NB4 (cell line): ENCODE measurements at regions not wholly inside any gene's neighbourhood (a gene's known extent, or its start where the extent isn't known, plus 50 kb on each side); places are given as distances from the start of the nearest gene placed in this dataset.

ENCODE experiments used
- MYC ChIP-seq: IDR thresholded peaks from 2 replicates; pipeline ENCODE4 v1.6.1; 2011; ENCODE audit warnings: low read depth, low read length
- POLR2A ChIP-seq: IDR thresholded peaks from 2 replicates; pipeline ENCODE4 v1.6.1; 2011; ENCODE audit warnings: mild to moderate bottlenecking; ENCODE audit not compliant: insufficient read length; ENCODE audit errors: extremely low read depth
- TF ChIP-seq, protein P1 (sequence below): IDR thresholded peaks from one replicate; pipeline ENCODE4 v1.5.1; 2012; ENCODE audit warnings: low read depth, low read length
- TF ChIP-seq, protein P2 (sequence below): IDR thresholded peaks from 2 replicates; pipeline ENCODE4 v1.6.1; 2011; ENCODE audit warnings: low read depth, low read length

DNA sequence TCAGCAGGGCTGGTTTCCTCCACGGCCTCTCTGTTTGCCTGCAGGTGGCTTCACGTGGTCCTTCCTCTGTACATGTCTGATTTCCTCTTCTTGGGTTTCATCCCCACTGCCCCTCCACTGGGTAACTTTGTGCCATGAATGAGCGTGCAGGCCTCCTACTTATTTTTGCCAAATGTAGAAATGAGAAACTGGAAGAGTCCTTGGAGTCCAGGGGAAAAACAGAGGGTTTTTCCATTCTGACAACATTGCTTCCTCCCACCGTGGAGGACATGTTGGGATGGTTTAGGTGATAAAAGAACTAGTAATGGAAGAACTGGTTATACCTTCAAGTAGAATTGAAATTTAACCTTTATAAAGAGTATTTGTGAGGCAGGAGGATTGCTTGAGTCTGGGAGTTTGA, 699.5 kb downstream of the QKI start:
- TF ChIP-seq, protein P1, sequence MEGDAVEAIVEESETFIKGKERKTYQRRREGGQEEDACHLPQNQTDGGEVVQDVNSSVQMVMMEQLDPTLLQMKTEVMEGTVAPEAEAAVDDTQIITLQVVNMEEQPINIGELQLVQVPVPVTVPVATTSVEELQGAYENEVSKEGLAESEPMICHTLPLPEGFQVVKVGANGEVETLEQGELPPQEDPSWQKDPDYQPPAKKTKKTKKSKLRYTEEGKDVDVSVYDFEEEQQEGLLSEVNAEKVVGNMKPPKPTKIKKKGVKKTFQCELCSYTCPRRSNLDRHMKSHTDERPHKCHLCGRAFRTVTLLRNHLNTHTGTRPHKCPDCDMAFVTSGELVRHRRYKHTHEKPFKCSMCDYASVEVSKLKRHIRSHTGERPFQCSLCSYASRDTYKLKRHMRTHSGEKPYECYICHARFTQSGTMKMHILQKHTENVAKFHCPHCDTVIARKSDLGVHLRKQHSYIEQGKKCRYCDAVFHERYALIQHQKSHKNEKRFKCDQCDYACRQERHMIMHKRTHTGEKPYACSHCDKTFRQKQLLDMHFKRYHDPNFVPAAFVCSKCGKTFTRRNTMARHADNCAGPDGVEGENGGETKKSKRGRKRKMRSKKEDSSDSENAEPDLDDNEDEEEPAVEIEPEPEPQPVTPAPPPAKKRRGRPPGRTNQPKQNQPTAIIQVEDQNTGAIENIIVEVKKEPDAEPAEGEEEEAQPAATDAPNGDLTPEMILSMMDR = no peak
- TF ChIP-seq POLR2A = no peak
- TF ChIP-seq, protein P2, sequence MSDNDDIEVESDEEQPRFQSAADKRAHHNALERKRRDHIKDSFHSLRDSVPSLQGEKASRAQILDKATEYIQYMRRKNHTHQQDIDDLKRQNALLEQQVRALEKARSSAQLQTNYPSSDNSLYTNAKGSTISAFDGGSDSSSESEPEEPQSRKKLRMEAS = no peak
- no peak for TF ChIP-seq MYC
